ENCODE measurements at regions not wholly inside any gene's neighbourhood (a gene's known extent, or its start where the extent isn't known, plus 50 kb on each side); places are given as distances from the start of the nearest gene placed in this dataset.

- TF ChIP-seq POLR2A (IDR thresholded peaks at IDR 0.05; ENCODE audit: low read depth, low read length): no peak
- no peak for TF ChIP-seq POU2F2 (IDR thresholded peaks at IDR 0.05; ENCODE audit: low read depth, low read length)
- TF ChIP-seq POLR2AphosphoS5 (IDR thresholded peaks at IDR 0.05; ENCODE audit: low read depth, low read length): no peak
These were observed 606.7 kb downstream of the PDCD6IP start for GRCh38 chr3:34405159-34405558.
